HUDEP-2 (cell line): ENCODE measurements at regions not wholly inside any gene's neighbourhood (a gene's known extent, or its start where the extent isn't known, plus 50 kb on each side); places are given as distances from the start of the nearest gene placed in this dataset.

Experiments used
- DNase-seq, 76 experiments: peaks; one replicate each; lab custom pipeline; 2025; ENCODE audit not compliant: unreplicated experiment in 76 of 76; lab: John Stamatoyannopoulos, UW

DNA sequence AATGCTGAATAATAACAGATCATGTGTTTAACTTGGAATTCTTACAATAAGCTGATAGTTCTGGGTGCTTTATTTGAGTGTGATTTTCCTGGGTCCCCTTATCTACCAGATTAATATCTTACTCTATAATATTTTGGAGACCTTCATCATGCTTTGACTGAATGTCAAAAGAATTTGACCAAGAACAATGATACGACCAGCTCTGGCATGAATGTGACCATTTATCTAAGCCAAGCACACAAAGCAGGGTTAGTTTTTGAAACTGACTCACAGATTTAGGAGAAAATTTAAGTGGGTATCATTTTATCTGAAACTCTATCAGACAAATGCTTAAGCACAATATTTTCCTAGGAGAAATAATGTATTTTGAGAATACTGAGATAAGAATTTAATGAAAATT lies 677.0 kb downstream of the NYAP2 start:
- no peak for DNase-seq

DNA sequence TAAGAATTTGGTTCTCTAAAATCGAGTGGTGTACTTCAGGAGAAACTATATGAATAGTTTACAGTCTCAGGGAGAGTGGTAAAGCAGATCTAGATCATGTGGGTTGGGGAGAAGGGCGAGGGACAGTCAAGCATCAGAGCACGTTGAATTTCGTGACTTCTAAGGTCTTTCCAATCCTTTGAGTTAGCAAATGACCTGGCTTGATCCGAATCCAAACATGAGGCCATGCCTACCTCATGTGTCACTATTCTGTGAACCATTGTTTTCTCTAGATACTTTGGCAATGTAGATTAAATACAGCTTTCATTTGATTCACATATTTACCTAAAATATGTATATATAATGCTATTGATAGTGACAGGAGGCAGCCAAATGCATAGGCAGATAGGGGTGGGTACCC lies 674.9 kb downstream of the NYAP2 start:
- DNase-seq: no peak

DNA sequence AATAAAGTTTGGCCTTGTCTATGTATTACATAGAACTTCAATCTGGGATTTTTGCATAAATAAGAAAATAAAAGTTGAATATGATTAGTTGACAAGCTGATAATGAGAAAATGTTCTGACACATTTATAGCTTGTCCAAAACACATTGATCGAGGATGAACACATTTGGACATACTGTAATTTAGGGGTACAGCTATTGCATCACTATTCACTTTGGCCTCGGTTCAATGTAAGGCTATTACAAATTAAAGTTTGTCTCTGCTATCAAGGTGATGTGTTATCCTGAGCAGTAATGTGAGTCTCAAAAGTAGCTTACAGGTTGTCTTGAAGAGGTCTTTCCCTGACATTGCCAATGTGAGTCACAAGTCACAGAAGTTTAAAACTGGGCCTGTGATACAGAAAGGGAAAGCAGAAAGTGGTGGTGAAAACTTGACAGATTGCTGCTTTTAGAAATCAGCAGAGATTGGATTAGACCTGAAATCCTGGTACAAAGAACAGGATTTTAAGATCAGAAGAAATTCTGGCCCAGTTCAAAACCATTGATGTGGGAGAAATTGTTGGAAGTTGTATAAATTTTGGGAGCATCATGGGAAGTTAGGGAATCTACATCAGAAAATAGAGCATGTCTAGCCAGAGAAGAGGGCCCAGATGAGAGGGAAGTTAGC lies 674.1 kb downstream of the NYAP2 start:
- DNase-seq: no peak

GRCh38 chr2:226066873-226067272 lies 667.4 kb downstream of the NYAP2 start:
- no peak for DNase-seq

- DNase-seq: no peak
Observed at GRCh38 chr2:226066391-226066790, 666.9 kb downstream of the NYAP2 start.

- DNase-seq: no peak
Observed at GRCh38 chr2:226064932-226065570, 665.5 kb downstream of the NYAP2 start.

DNA sequence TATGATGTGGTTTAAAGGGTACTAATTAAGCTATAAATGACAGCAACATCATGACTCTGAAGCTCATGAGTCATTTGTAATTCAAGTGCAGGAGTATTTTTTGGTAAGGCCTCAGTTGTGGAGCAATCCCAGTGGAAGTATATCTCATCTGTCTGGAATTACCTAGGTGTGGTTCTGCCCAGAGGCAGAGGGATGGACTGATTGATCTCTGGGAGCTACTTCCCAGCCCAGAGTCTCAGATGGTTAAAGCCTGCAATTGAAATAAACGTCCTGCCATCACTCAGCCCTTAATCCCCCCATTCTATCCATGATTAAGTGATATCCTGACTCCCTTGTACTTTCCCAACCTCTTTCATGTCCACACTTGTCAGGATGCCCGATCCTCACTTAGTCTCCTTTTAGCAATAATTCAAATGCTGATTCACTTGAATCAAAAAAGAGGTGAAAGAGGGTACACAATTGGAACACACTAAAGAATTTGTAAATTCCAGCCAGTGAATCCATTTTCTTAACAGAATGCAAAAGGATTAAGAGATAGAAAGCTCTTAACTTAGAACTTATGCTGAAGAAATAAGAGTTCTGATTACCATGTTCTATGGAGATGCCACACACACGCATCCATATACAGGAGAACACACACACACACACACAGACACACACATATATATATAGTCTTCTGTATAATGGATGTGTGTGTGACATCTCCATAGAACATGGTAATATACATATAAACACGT lies 664.4 kb downstream of the NYAP2 start:
- no peak for DNase-seq

DNA sequence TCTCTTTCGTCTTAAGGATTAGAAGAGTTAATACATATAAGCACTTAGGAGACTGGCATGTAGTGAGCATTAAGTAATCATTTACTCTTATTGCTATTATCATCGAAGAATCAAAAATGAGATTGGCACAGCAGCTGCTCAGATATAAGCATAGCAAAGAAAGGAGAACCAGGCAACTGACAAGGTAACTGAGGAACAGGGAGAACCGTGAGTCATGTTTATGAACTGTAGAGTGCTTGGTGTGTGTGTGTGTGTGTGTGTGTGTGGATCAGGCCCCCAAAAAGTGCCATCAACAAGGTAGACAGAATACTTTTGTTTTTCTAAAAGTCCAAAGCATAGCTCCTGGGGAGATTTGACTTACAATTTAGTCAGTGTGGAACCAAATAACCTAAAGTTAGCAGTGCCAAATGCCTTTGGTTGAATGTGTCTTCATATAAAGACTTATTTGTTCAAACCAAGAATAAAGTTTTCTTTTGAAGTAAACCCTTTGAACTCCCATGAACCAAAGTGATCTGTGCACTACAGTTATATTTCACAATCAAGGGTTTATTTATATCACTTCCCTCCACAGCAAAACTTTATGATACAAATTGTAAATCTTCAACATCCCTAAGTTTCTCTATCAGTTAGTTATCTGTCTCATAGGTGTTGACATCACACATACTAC lies 660.6 kb downstream of the NYAP2 start:
- DNase-seq: no peak

DNA sequence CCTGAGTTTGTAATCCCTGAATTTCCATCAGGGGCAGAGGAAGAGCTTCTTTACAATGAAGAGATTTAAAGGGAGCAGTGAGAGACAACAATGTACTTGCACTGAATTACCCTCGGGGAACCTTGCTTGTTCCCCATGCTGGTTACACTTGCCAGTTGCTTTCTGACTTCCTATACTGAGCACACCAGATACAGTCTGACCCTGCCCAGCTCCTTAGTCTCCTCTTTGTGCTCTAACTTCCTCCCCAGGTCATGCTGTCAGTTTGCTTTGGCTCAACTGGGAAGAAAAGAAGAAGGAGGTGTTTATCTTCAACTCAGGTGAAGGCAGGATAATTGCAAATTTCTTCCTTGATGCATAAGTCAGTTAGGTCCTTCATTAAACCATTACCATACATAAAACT lies 658.4 kb downstream of the NYAP2 start:
- no peak for DNase-seq

GRCh38 chr2:226057365-226057764 lies 657.9 kb downstream of the NYAP2 start:
- DNase-seq: no peak

DNA sequence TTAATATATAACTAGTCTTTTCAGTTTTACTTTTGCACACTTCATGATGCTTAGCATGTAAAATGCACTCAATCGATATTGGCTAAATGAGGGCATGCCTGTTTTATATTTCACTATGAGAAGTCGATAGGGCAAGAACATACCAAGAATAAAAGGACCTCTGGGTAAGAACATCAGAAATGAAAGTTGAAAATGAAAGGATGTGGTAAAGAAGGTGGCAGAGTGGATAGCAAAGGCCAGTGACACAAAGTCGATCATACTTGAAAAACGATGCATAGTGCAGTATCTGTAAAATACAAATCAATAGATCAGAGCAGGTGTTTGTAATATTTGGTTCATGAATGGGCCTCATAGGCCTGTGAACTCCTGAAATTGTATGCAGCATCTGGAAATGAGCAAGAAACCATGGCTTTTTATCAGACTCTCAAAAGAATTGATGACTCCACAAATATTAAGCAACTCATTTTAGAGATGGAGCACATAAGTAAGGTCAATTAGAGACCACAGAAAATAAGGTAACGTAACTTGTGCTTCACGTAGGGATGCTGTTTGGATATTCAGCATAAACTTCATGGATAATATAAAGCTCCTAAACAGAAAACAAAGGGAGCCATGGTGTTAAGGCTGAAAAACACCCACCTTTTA lies 653.4 kb downstream of the NYAP2 start:
- no peak for DNase-seq

DNA sequence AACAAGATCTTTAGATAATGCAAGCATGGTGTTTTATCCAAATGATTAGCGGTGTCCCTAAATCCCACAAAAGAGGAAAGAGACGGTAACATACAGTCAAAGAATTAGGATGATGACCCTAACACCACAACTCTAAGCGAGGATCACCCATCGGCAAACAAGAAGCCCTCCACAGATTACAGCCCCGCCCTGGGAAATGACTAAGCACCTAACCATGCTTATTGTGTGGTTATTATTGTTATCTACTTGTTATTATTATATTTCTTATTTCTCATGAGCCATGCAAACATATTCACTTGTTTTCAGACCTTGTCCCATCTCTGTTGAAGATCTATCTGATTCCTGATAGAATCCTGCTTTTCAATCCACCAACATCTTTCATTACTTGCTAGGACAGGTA lies 651.3 kb downstream of the NYAP2 start:
- DNase-seq: no peak

- no peak for DNase-seq
Observed at GRCh38 chr2:226048611-226049010, 649.1 kb downstream of the NYAP2 start.

DNA sequence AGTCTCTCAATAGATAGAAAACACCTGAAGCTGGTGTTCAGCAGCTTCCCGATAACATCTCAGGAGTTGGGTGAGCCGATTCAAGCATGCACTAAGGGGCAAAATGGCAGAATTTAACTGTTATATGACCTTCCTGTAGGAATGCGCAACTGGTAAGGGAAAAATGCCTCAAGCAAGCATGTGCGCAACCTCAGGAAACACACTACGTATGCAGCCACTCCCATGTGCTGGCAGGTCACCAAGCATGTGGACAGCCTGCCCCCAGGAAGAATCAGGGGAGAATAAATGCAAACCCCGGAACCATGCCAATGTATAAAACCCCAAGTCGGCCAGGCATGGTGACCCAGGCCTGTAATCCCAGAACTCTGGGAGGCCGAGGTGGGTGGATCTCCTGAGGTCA lies 645.6 kb downstream of the NYAP2 start:
- DNase-seq: no peak

- no peak for DNase-seq
Observed at GRCh38 chr2:226040344-226040900, 640.9 kb downstream of the NYAP2 start.

- DNase-seq: no peak
Observed at GRCh38 chr2:226037526-226037925, 638.0 kb downstream of the NYAP2 start.

- no peak for DNase-seq
Observed at GRCh38 chr2:226031647-226032501, 632.4 kb downstream of the NYAP2 start.

GRCh38 chr2:226030788-226031646 lies 631.5 kb downstream of the NYAP2 start:
- no peak for DNase-seq

- DNase-seq: no peak
Observed at GRCh38 chr2:226030369-226030768, 630.9 kb downstream of the NYAP2 start.
